RCC 7860 (cell line): ENCODE measurements at regions not wholly inside any gene's neighbourhood (a gene's known extent, or its start where the extent isn't known, plus 50 kb on each side); places are given as distances from the start of the nearest gene placed in this dataset.
A peak's percentile ranks its signal among the peaks of the same experiment; 100 is the strongest.

Experiments
- DNase-seq: peaks from one replicate; pipeline ENCODE4 v3.0.0-alpha.2; 2015; ENCODE audit warnings: low spot score
- FAIRE-seq: peaks from 2 replicates; lab custom pipeline; 2012; peaks lifted over from hg19 to GRCh38; lab: Jason Lieb, UNC

GRCh38 chr21:16071092-16071491 is 341.3 kb downstream of the USP25 start:
- DNase-seq (no peak), FAIRE-seq (no peak)

GRCh38 chr21:16071761-16072160 is 342.0 kb downstream of the USP25 start:
- DNase-seq: no peak
- no peak for FAIRE-seq

- FAIRE-seq: no peak
- no peak for DNase-seq
Observed at GRCh38 chr21:16072221-16072620, 342.4 kb downstream of the USP25 start.

GRCh38 chr21:16072737-16073136 is 343.0 kb downstream of the USP25 start:
- no peak for DNase-seq
- no peak for FAIRE-seq

GRCh38 chr21:16073586-16073985 is 343.8 kb downstream of the USP25 start:
- FAIRE-seq (no peak), DNase-seq (no peak)

- DNase-seq (no peak), FAIRE-seq (no peak)
Observed at GRCh38 chr21:16074950-16075489, 345.2 kb downstream of the USP25 start.

GRCh38 chr21:16075649-16076282 is 346.0 kb downstream of the USP25 start:
- DNase-seq: no peak
- FAIRE-seq: no peak

- FAIRE-seq (no peak), DNase-seq (no peak)
Observed at GRCh38 chr21:16076465-16076864, 346.7 kb downstream of the USP25 start.

- DNase-seq (no peak), FAIRE-seq (no peak)
Observed at GRCh38 chr21:16078382-16078781, 348.6 kb downstream of the USP25 start.

GRCh38 chr21:16079830-16080229 is 350.0 kb downstream of the USP25 start:
- FAIRE-seq (no peak), DNase-seq (no peak)

GRCh38 chr21:16081304-16081703 is 351.5 kb downstream of the USP25 start:
- FAIRE-seq (no peak), DNase-seq (no peak)

- DNase-seq: peak; percentile 25
- peak; percentile 85 for FAIRE-seq
Observed at GRCh38 chr21:16082038-16082816, 352.4 kb downstream of the USP25 start.

GRCh38 chr21:16084776-16085364 is 355.1 kb downstream of the USP25 start:
- peak; percentile 69 for FAIRE-seq
- peak; percentile 29 for DNase-seq

GRCh38 chr21:16085421-16085820 is 355.6 kb downstream of the USP25 start:
- FAIRE-seq (peak; percentile 11), DNase-seq (no peak)

- FAIRE-seq (no peak), DNase-seq (no peak)
Observed at GRCh38 chr21:16086121-16086520, 356.3 kb downstream of the USP25 start.

- DNase-seq (no peak), FAIRE-seq (no peak)
Observed at GRCh38 chr21:16086936-16087335, 357.2 kb downstream of the USP25 start.

GRCh38 chr21:16087523-16087922 is 357.7 kb downstream of the USP25 start:
- no peak for FAIRE-seq
- DNase-seq: no peak

GRCh38 chr21:16088056-16088455 is 358.3 kb downstream of the USP25 start:
- FAIRE-seq (no peak), DNase-seq (no peak)

- FAIRE-seq: no peak
- DNase-seq: no peak
Observed at GRCh38 chr21:16095005-16095404, 365.2 kb downstream of the USP25 start.

- DNase-seq: no peak
- FAIRE-seq: no peak
Observed at GRCh38 chr21:16096988-16097387, 367.2 kb downstream of the USP25 start.

GRCh38 chr21:16102113-16102512 is 372.3 kb downstream of the USP25 start:
- no peak for FAIRE-seq
- DNase-seq: no peak

GRCh38 chr21:16108561-16109075 is 378.8 kb downstream of the USP25 start:
- DNase-seq: no peak
- FAIRE-seq: no peak
